AG09309 (cell line): ENCODE measurements at regions not wholly inside any gene's neighbourhood (a gene's known extent, or its start where the extent isn't known, plus 50 kb on each side); places are given as distances from the start of the nearest gene placed in this dataset.

Experiments used
- DNase-seq: peaks from one replicate; pipeline ENCODE4 v3.0.0-alpha.2; 2010; ENCODE audit warnings: low read depth
- H3K4me3 ChIP-seq: 2 replicates; pipeline ENCODE4 v1.5.1; 2011; ENCODE audit warnings: mild to moderate bottlenecking, low read depth, low read length, moderate library complexity; ENCODE audit not compliant: control insufficient read depth
- CTCF ChIP-seq: IDR thresholded peaks from 2 replicates; pipeline ENCODE4 v1.5.1; 2011; ENCODE audit warnings: mild to moderate bottlenecking, low read depth, low read length, inconsistent platforms; ENCODE audit not compliant: insufficient read depth, control insufficient read depth; ENCODE audit errors: missing control alignments

- no peak for TF ChIP-seq CTCF
- no peak overlapping the region for H3K4me3 ChIP-seq
- no peak for DNase-seq
These were observed 99.8 kb downstream of the TES start for GRCh38 chr7:116310141-116310540.

GRCh38 chr7:116311259-116311658 is 100.9 kb downstream of the TES start:
- DNase-seq: no peak
- no peak for TF ChIP-seq CTCF
- no peak overlapping the region for H3K4me3 ChIP-seq

- DNase-seq: no peak
- TF ChIP-seq CTCF: no peak
- H3K4me3 ChIP-seq: no peak overlapping the region
These were observed 101.6 kb downstream of the TES start for GRCh38 chr7:116311816-116312471.

- TF ChIP-seq CTCF: no peak
- DNase-seq: no peak
- no peak overlapping the region for H3K4me3 ChIP-seq
These were observed 105.0 kb downstream of the TES start for GRCh38 chr7:116315293-116315692.

GRCh38 chr7:116315803-116316202 is 105.5 kb downstream of the TES start:
- TF ChIP-seq CTCF: no peak
- H3K4me3 ChIP-seq: no peak overlapping the region
- no peak for DNase-seq

GRCh38 chr7:116316838-116317628 is 106.7 kb downstream of the TES start:
- peak; percentile 95 for DNase-seq
- TF ChIP-seq CTCF: no peak
- H3K4me3 ChIP-seq: no peak overlapping the region

- no peak overlapping the region for H3K4me3 ChIP-seq
- TF ChIP-seq CTCF: no peak
- DNase-seq: no peak
These were observed 107.6 kb downstream of the TES start for GRCh38 chr7:116317907-116318306.
